Glutamatergic neuron (in vitro differentiated cells): ENCODE measurements at regions not wholly inside any gene's neighbourhood (a gene's known extent, or its start where the extent isn't known, plus 50 kb on each side); places are given as distances from the start of the nearest gene placed in this dataset. TPM values are rescaled to one million over a fixed set of nuclear protein-coding genes. Genes with fewer than 3 reads are reported as not detected.

Experiments used
- DNase-seq: peaks from one replicate; pipeline ENCODE4 v3.0.0; 2022
- H3K27ac Mint-ChIP-seq: one replicate; pipeline ENCODE4 v1.8.0; 2020; ENCODE audit warnings: mild to moderate bottlenecking, mixed read lengths, inconsistent platforms; ENCODE audit not compliant: unreplicated experiment
- H3K27me3 Mint-ChIP-seq: one replicate; pipeline ENCODE4 v1.8.0; 2020; ENCODE audit warnings: mild to moderate bottlenecking, moderate library complexity, mixed read lengths, inconsistent platforms; ENCODE audit not compliant: unreplicated experiment
- H3K36me3 Mint-ChIP-seq: one replicate; pipeline ENCODE4 v1.8.0; 2020; ENCODE audit warnings: mild to moderate bottlenecking, mixed read lengths, inconsistent platforms; ENCODE audit not compliant: unreplicated experiment
- H3K4me1 Mint-ChIP-seq: one replicate; pipeline ENCODE4 v1.8.0; 2020; ENCODE audit warnings: mild to moderate bottlenecking, low read depth, mixed read lengths, inconsistent platforms; ENCODE audit not compliant: unreplicated experiment
- H3K4me3 Mint-ChIP-seq: one replicate; pipeline ENCODE4 v1.8.0; 2020; ENCODE audit warnings: mild to moderate bottlenecking, mixed read lengths, inconsistent platforms; ENCODE audit not compliant: unreplicated experiment
- H3K9me3 Mint-ChIP-seq: one replicate; pipeline ENCODE4 v1.8.0; 2020; ENCODE audit warnings: mild to moderate bottlenecking, moderate library complexity, mixed read lengths, inconsistent platforms; ENCODE audit not compliant: unreplicated experiment
- microRNA-seq: library from miRNA; unstranded; fragments of <30 nt; microRNA quantifications from one replicate; pipeline ENCODE4, GENCODE V29; 2020; ENCODE audit not compliant: unreplicated experiment
- TF ChIP-seq, protein P1 (sequence below): fragments of 200-600 bp; sonication (generic); IDR thresholded peaks from one replicate; pipeline ENCODE4 v1.5.0; 2021; ENCODE audit not compliant: partially characterized antibody, unreplicated experiment

DNA sequence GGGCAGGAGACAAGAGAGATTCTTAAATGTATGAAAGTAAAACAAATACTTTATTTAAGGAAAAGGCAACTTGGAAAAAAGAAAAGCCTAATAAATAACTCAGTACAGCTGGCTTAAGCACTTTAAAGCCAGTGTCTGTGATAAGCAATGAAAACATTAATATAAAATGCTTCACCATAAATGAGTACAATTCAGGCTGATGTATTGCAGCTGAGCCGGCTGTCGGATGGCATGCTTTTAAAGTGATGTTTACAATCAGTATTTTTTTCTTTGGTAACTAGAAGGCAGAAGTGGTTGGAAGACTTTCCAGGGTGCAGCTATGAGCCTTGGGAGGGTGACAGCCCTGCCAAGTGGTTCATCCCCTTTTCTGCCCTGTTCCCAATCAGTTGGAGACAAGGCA is 58.7 kb upstream of the CELF4 start:
- Mint-ChIP-seq H3K4me3 (no peak overlapping the region), H3K36me3 (no peaks in the 10 kb centered on the region), H3K4me1 (no peaks in the 10 kb centered on the region), H3K27ac (no peak overlapping the region), H3K27me3 (peaks cover 3% of the 10 kb centered on the region), H3K9me3 (no peaks in the 10 kb centered on the region)
- DNase-seq: no peak
- TF ChIP-seq, protein P1, sequence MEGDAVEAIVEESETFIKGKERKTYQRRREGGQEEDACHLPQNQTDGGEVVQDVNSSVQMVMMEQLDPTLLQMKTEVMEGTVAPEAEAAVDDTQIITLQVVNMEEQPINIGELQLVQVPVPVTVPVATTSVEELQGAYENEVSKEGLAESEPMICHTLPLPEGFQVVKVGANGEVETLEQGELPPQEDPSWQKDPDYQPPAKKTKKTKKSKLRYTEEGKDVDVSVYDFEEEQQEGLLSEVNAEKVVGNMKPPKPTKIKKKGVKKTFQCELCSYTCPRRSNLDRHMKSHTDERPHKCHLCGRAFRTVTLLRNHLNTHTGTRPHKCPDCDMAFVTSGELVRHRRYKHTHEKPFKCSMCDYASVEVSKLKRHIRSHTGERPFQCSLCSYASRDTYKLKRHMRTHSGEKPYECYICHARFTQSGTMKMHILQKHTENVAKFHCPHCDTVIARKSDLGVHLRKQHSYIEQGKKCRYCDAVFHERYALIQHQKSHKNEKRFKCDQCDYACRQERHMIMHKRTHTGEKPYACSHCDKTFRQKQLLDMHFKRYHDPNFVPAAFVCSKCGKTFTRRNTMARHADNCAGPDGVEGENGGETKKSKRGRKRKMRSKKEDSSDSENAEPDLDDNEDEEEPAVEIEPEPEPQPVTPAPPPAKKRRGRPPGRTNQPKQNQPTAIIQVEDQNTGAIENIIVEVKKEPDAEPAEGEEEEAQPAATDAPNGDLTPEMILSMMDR: no peak

DNA sequence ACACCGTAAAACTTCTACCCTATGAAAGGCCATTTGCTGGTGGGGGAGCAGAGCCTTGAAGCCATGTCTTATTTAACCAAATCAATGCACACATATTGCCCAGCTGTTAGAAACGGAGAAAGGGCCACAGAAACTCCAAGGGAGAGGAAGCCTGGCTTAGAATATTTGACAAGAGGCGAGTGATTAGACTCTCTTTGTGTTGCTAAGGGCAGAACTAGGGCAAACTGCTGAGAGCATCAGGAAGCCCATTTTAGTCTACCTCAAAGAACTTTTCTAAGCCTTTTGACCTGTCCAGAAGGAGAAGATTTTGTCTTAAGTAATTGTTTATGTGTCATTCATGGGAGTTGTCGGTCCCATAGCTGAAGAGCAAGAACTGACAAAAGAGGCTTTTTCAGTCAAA is 54.4 kb upstream of the CELF4 start:
- no peak overlapping the region for H3K4me3 Mint-ChIP-seq
- H3K9me3 Mint-ChIP-seq: no peaks in the 10 kb centered on the region
- no peaks in the 10 kb centered on the region for H3K36me3 Mint-ChIP-seq
- no peak for DNase-seq
- TF ChIP-seq, protein P1: no peak
- peaks cover 1% of the 10 kb centered on the region for H3K27me3 Mint-ChIP-seq
- no peak overlapping the region for H3K27ac Mint-ChIP-seq
- no peaks in the 10 kb centered on the region for H3K4me1 Mint-ChIP-seq

DNA sequence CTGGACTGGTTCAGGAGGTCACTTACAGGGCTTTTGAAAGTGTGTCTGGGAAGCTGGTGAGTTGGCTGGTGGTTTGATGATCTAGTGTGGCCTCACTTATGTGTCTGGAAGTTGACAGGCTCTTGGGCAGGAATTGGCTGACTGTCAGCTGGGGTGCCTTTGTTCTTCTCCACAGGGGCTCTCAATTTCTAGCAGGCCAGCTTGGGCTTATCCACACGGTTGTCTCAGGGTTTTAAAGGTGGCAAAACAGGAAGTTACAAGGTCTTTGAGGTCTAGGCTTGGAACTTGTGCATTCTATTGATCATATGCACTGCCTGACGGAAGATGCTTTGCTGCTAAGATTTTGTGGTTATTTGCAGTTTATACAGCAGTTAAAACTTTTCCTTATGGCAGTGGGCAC is 52.0 kb upstream of the CELF4 start:
- peaks cover 1% of the 10 kb centered on the region for H3K27me3 Mint-ChIP-seq
- H3K9me3 Mint-ChIP-seq: no peaks in the 10 kb centered on the region
- H3K27ac Mint-ChIP-seq: no peak overlapping the region
- DNase-seq: no peak
- TF ChIP-seq, protein P1: no peak
- no peaks in the 10 kb centered on the region for H3K36me3 Mint-ChIP-seq
- no peaks in the 10 kb centered on the region for H3K4me1 Mint-ChIP-seq
- no peak overlapping the region for H3K4me3 Mint-ChIP-seq

Small RNAs in the stretch of these regions (microRNA-seq; reads per million reads assigned to microRNA genes)
- gene MIR4318 (not detected), gene MIR5583-1 (not detected), gene MIR5583-2 (not detected), gene MIR924 (not detected)
